NT2/D1 (cell line): ENCODE measurements at regions not wholly inside any gene's neighbourhood (a gene's known extent, or its start where the extent isn't known, plus 50 kb on each side); places are given as distances from the start of the nearest gene placed in this dataset.

ENCODE experiments used
- YY1 ChIP-seq: IDR thresholded peaks from 2 replicates; pipeline ENCODE4 v1.6.1; 2011; ENCODE audit not compliant: insufficient read length, insufficient read depth
- ZNF274 ChIP-seq: IDR thresholded peaks from 2 replicates; pipeline ENCODE4 v1.6.1; 2011; ENCODE audit warnings: mild to moderate bottlenecking, low read depth, low read length

- no peak for TF ChIP-seq YY1
- TF ChIP-seq ZNF274, result no peak
Observed at GRCh38 chr13:87093399-87093798, 577.8 kb upstream of the SLITRK5 start.
